Hematopoietic multipotent progenitor cell treated with erythropoietin and hydrocortisone succinate and interleukin-3 and kit ligand, for 8 days (in vitro differentiated cells): ENCODE measurements at regions not wholly inside any gene's neighbourhood (a gene's known extent, or its start where the extent isn't known, plus 50 kb on each side); places are given as distances from the start of the nearest gene placed in this dataset.

ENCODE experiments used
- DNase-seq: peaks from one replicate; pipeline ENCODE4 v3.0.0-alpha.2; 2015

GRCh38 chr11:20311444-20311843 lies 52.1 kb upstream of the HTATIP2 start:
- no peak for DNase-seq

DNA sequence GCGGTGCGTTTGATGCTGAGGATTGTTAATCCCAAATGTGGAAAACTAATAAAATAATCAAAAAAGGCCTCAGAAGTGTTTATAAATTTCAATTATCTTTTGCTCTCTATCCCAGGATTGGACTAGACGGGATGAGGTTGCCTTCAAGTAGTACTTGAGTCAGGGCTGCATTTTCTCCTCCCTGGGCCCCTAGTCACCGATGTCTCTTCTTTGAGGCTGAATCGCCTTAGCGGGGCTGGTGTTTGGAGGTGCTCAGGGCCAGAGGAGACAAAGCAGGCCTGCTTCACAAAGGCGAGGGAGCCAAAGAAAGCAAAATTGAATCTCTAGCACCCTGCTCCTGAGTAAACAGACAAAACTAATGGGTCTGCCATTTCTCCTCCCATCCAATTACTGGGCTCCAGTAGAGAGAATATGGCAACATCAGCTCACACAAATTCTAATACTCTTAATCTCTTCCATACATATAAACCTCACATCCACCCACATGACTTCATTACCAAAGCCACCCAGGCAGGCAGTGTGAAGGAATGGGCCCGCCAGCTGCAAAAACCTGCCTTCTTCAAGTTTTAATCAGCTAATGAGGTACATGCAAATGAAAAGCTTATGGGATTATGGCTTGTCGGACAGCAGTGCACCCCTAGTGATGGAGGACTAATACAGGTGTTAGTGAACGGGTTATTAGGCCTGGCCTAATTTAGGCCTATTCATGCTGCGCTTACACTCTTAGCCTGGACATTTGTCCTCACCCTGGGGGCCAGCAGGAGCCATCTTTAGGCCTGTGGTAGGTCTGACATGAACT lies 52.7 kb upstream of the HTATIP2 start:
- no peak for DNase-seq

DNA sequence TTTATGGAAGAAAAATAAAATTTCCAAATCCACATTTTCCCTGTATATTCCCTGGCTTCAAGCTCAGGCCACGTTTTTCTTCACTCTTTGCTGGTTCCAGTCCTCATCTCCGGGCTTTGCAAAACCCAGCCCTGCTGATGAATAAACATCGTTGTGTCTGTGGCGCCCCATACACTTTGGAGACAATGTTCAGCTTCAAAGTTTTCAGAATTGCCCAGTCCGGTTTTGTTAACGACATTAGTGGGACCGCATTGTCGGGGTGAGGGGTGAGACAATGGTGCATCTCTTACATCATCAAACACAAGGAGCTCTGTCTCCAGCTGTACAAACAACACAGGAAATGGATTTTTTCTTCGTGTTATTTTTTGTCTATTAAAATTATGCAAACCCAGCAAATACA lies 53.4 kb upstream of the HTATIP2 start:
- no peak for DNase-seq

- no peak for DNase-seq
These were observed 54.1 kb upstream of the HTATIP2 start for GRCh38 chr11:20309231-20310025.

GRCh38 chr11:20308601-20309000 lies 54.9 kb upstream of the HTATIP2 start:
- DNase-seq: no peak

- no peak for DNase-seq
These were observed 60.0 kb upstream of the HTATIP2 start for GRCh38 chr11:20303391-20303965.

DNA sequence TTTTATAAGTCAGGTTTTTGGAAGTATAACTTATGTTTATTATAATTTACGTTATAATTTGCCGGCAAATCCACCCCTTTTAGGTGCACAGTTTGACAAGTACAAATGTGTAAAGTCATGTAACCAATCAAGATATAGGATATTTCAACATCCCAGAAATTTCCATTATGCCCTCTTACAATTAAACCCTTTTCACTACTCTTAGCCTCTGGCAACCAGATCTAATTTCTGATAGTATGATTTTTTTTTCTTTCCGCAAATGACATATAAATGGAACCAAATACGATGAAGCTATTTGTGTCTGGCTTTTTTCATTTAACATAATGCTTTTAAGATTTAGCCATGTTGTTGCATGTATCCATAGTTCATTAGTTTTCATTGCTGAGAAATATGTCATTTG lies 69.5 kb upstream of the HTATIP2 start:
- no peak for DNase-seq

GRCh38 chr11:20293531-20293930 lies 70.0 kb upstream of the HTATIP2 start:
- DNase-seq: no peak

- no peak for DNase-seq
These were observed 73.8 kb upstream of the HTATIP2 start for GRCh38 chr11:20289732-20290131.

- DNase-seq: no peak
These were observed 80.0 kb upstream of the HTATIP2 start for GRCh38 chr11:20283475-20283874.

- no peak for DNase-seq
These were observed 84.8 kb upstream of the HTATIP2 start for GRCh38 chr11:20278727-20279126.

DNA sequence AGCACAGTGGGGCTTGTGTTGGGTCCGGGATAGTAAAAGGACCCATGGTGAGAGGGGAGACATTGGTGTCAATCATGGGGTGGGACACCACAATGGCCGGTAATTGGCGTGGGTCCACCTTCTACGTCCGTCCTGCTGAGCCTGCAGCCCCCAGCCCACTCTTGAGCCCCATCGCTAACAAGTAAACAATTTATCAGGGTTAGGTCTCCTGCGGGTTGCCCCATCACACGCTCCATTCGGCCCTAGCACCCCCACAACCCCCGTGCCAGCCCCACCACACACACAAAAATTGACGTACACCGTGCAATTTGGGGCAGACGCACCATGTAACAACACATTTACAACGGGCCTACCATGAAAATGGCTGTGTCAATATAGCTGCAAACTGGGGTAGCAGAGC lies 86.5 kb upstream of the HTATIP2 start:
- DNase-seq: no peak

GRCh38 chr11:20275987-20276965 lies 87.2 kb upstream of the HTATIP2 start:
- no peak for DNase-seq

DNA sequence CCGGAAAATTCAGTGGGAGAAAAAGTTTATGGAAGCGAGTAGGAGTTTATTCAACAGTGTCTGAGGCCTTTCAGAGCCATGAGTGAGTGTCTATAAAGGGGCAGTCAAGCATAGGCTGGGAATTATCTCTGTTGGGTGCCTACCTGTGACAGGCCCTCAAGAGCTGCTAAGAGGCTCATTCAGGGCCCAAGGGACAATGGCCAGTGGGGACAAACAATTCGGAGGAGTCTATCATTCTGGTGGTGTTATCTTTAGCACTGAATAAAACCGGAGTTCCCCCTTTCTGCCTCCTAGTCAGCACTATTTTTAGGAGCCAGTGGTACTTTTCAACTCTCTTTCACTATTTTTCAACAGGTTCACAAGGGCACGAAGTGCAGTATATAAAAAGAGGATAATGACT lies 89.5 kb upstream of the HTATIP2 start:
- no peak for DNase-seq

- no peak for DNase-seq
These were observed 101.3 kb upstream of the DBX1 start for GRCh38 chr11:20261526-20261925.

DNA sequence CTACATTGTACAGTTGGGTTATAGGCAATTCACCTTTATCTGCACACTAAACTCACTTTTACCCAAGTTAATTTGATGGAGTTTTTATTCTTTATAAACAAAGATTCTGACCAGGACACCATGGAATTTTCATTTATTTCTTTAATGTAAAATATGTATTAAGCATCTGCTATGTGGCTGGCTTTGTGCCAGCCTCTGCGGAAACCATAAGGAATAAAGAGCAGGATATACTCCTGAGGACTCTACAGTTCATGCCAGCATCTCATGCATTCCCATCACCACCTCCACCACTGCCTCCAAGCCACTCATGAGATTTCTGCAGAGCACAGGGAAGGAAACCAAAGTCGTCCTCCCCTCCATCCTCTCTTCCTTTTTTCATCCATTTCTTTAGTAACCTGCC lies 100.0 kb upstream of the DBX1 start:
- DNase-seq: no peak

- DNase-seq: no peak
These were observed 99.2 kb upstream of the DBX1 start for GRCh38 chr11:20259506-20259905.

GRCh38 chr11:20258376-20258895 lies 98.2 kb upstream of the DBX1 start:
- DNase-seq: no peak

GRCh38 chr11:20256925-20257324 lies 96.7 kb upstream of the DBX1 start:
- DNase-seq: no peak

- no peak for DNase-seq
These were observed 93.5 kb upstream of the DBX1 start for GRCh38 chr11:20253796-20254195.

- DNase-seq: no peak
These were observed 91.2 kb upstream of the DBX1 start for GRCh38 chr11:20251496-20251895.

- no peak for DNase-seq
These were observed 90.5 kb upstream of the DBX1 start for GRCh38 chr11:20250644-20251247.
